Loucy (cell line): ENCODE measurements at regions not wholly inside any gene's neighbourhood (a gene's known extent, or its start where the extent isn't known, plus 50 kb on each side); places are given as distances from the start of the nearest gene placed in this dataset.

Source experiments
- H2AFZ ChIP-seq: fragments of 200-600 bp; sonication (generic); 2 replicates; pipeline ENCODE4 v1.6.0; 2016; ENCODE audit warnings: antibody characterized with exemption, mild to moderate bottlenecking, low read length, moderate library complexity
- H3F3A ChIP-seq: fragments of 200-600 bp; 2 replicates; pipeline ENCODE4 v1.6.0; 2016; ENCODE audit warnings: antibody characterized with exemption, low read depth, mild to moderate bottlenecking
- H3K27me3 ChIP-seq: fragments of 200-600 bp; sonication (generic); 2 replicates; pipeline ENCODE4 v1.6.1; 2014; ENCODE audit warnings: low read length, mild to moderate bottlenecking; ENCODE audit not compliant: insufficient read depth, poor library complexity, severe bottlenecking
- H3K36me3 ChIP-seq: fragments of 200-600 bp; sonication (generic); 2 replicates; pipeline ENCODE4 v1.6.1; 2016; ENCODE audit warnings: low read length; ENCODE audit not compliant: insufficient read depth
- H3K4me1 ChIP-seq: fragments of 200-600 bp; sonication (generic); 2 replicates; pipeline ENCODE4 v1.5.1; 2014; ENCODE audit warnings: low read length, mild to moderate bottlenecking; ENCODE audit not compliant: insufficient read depth, poor library complexity, severe bottlenecking
- H3K4me2 ChIP-seq: fragments of 200-600 bp; sonication (generic); 2 replicates; pipeline ENCODE4 v1.6.0; 2014; ENCODE audit warnings: antibody characterized with exemption, low read length, low read depth, mild to moderate bottlenecking; ENCODE audit not compliant: poor library complexity, severe bottlenecking
- H3K4me3 ChIP-seq: fragments of 200-600 bp; sonication (generic); 2 replicates; pipeline ENCODE4 v1.5.1; 2014; ENCODE audit warnings: low read length, mild to moderate bottlenecking, mixed read lengths; ENCODE audit not compliant: poor library complexity, severe bottlenecking
- H3K79me2 ChIP-seq: fragments of 200-600 bp; sonication (generic); 2 replicates; pipeline ENCODE4 v1.6.1; 2014; ENCODE audit warnings: low read length; ENCODE audit not compliant: insufficient read depth
- H3K9ac ChIP-seq: fragments of 200-600 bp; sonication (generic); 2 replicates; pipeline ENCODE4 v1.6.0; 2014; ENCODE audit warnings: mild to moderate bottlenecking, low read depth, low read length, moderate library complexity; ENCODE audit not compliant: poor library complexity, severe bottlenecking
- H3K9me2 ChIP-seq: fragments of 200-600 bp; sonication (generic); replicated peaks from 2 replicates; pipeline ENCODE4 v1.6.1; 2016; ENCODE audit warnings: low read depth, low read length, mixed read lengths
- H3K9me3 ChIP-seq: fragments of 200-600 bp; sonication (generic); 2 replicates; pipeline ENCODE4 v1.6.1; 2014; ENCODE audit warnings: mild to moderate bottlenecking, antibody characterized with exemption, low read length, low read depth; ENCODE audit not compliant: insufficient read depth
- H4K20me1 ChIP-seq: fragments of 200-600 bp; sonication (generic); 2 replicates; pipeline ENCODE4 v1.6.0; 2014; ENCODE audit warnings: antibody characterized with exemption, low read length, mild to moderate bottlenecking; ENCODE audit not compliant: insufficient read depth, poor library complexity, severe bottlenecking
- CTCF ChIP-seq: fragments of 200-600 bp; sonication (generic); conservative IDR thresholded peaks from 2 replicates; pipeline ENCODE4 v1.5.1; 2014; ENCODE audit warnings: mild to moderate bottlenecking, antibody characterized with exemption, low read length
- EZH2phosphoT487 ChIP-seq: fragments of 200-600 bp; IDR thresholded peaks from 2 replicates; pipeline ENCODE4 v1.6.1; 2018; ENCODE audit warnings: antibody characterized with exemption, mild to moderate bottlenecking, moderate library complexity, borderline replicate concordance

- no peaks in the 10 kb centered on the region for H3K9me3 ChIP-seq
- no peaks in the 10 kb centered on the region for H3K79me2 ChIP-seq
- peaks cover 5% of the 10 kb centered on the region for H3K27me3 ChIP-seq
- H3K4me3 ChIP-seq = peak overlapping the region; percentile 53
- H3K36me3 ChIP-seq = no peaks in the 10 kb centered on the region
- H3F3A ChIP-seq = 0 out of 2 replicates have a peak, but pooled peaks cover 7% of the 10 kb centered on the region
- H2AFZ ChIP-seq = peak overlapping the region; percentile 17; the same call in 1 of the 2 replicates
- H3K9ac ChIP-seq = peak overlapping the region; percentile 87
- H3K9me2 ChIP-seq = no peaks in the 10 kb centered on the region
- no peak for TF ChIP-seq EZH2phosphoT487
- no peak for TF ChIP-seq CTCF
- no peaks in the 10 kb centered on the region for H4K20me1 ChIP-seq
- H3K4me1 ChIP-seq = peaks cover 55% of the 10 kb centered on the region
- peak overlapping the region; percentile 85 for H3K4me2 ChIP-seq
Observed at GRCh38 chr1:234771642-234772344, 161.8 kb upstream of the IRF2BP2 start.

- Histone ChIP-seq H3F3A (0 out of 2 replicates have a peak, but pooled peaks cover 7% of the 10 kb centered on the region), H3K27me3 (no peaks in the 10 kb centered on the region), H3K4me2 (peak overlapping the region; percentile 85), H3K9me2 (no peaks in the 10 kb centered on the region), H3K36me3 (no peaks in the 10 kb centered on the region), H3K4me3 (peak overlapping the region; percentile 53), H2AFZ (no peak overlapping the region), H3K79me2 (no peaks in the 10 kb centered on the region), H3K9me3 (no peaks in the 10 kb centered on the region), H3K9ac (peak overlapping the region; percentile 87), H3K4me1 (peaks cover 55% of the 10 kb centered on the region), H4K20me1 (no peaks in the 10 kb centered on the region)
- TF ChIP-seq CTCF = no peak
- no peak for TF ChIP-seq EZH2phosphoT487
Observed at GRCh38 chr1:234770924-234771540, 161.1 kb upstream of the IRF2BP2 start.

- no peaks in the 10 kb centered on the region for H3K9me3 ChIP-seq
- H2AFZ ChIP-seq = no peak overlapping the region
- H3F3A ChIP-seq = 0 out of 2 replicates have a peak, but pooled peaks cover 7% of the 10 kb centered on the region
- no peaks in the 10 kb centered on the region for H4K20me1 ChIP-seq
- H3K27me3 ChIP-seq = no peaks in the 10 kb centered on the region
- no peaks in the 10 kb centered on the region for H3K9me2 ChIP-seq
- no peak overlapping the region for H3K4me3 ChIP-seq
- no peaks in the 10 kb centered on the region for H3K36me3 ChIP-seq
- no peak overlapping the region for H3K9ac ChIP-seq
- no peaks in the 10 kb centered on the region for H3K79me2 ChIP-seq
- peaks cover 55% of the 10 kb centered on the region for H3K4me1 ChIP-seq
- TF ChIP-seq EZH2phosphoT487 = no peak
- no peak for TF ChIP-seq CTCF
- H3K4me2 ChIP-seq = peak overlapping the region; percentile 85
Observed at GRCh38 chr1:234769986-234770795, 160.2 kb upstream of the IRF2BP2 start.
